H1 (cell line): ENCODE measurements at regions not wholly inside any gene's neighbourhood (a gene's known extent, or its start where the extent isn't known, plus 50 kb on each side); places are given as distances from the start of the nearest gene placed in this dataset.

Source experiments
- CTCF ChIA-PET: fragments of 300-600 bp; sonication (Branson Sonifier 250); formaldehyde crosslinking; loops from one replicate; lab custom pipeline; 2021; ENCODE audit not compliant: partially characterized antibody; lab: Charles Lee
- POLR2A ChIA-PET: fragments of 300-600 bp; sonication (Branson Sonifier 250); formaldehyde crosslinking; loops from one replicate; lab custom pipeline; 2021; ENCODE audit warnings: inconsistent platforms; ENCODE audit not compliant: partially characterized antibody; lab: Charles Lee
- DNase-seq, 2 experiments: peaks; one replicate each; pipeline versions ENCODE4 v3.0.0 to v3.0.0-alpha.2; 2010 to 2022; ENCODE audit warnings: low spot score in 2 of 2, low read depth in 1 of 2, mixed read lengths in 1 of 2
- FAIRE-seq: peaks from 2 replicates; lab custom pipeline; 2011; peaks lifted over from hg19 to GRCh38; lab: Jason Lieb, UNC
- H2AFZ ChIP-seq: 2 replicates; pipeline ENCODE4 v1.8.1; 2012; ENCODE audit warnings: low read length, inconsistent platforms
- H2AK5ac ChIP-seq: 2 replicates; pipeline ENCODE4 v1.6.1; 2013; ENCODE audit warnings: low read depth, low read length
- H2BK120ac ChIP-seq: replicated peaks from 2 replicates; pipeline ENCODE3; 2013; ENCODE audit warnings: low read depth, low read length, inconsistent platforms
- H2BK12ac ChIP-seq: 2 replicates; pipeline ENCODE4 v1.6.1; 2013; ENCODE audit warnings: low read depth, low read length
- H2BK15ac ChIP-seq: 2 replicates; pipeline ENCODE4 v1.6.1; 2013; ENCODE audit warnings: low read length
- H2BK20ac ChIP-seq: 2 replicates; pipeline ENCODE4 v1.6.1; 2013; ENCODE audit warnings: low read length
- H2BK5ac ChIP-seq: 2 replicates; pipeline ENCODE4 v1.6.1; 2013; ENCODE audit warnings: low read depth, low read length
- H3K14ac ChIP-seq: 2 replicates; pipeline ENCODE4 v1.6.1; 2013; ENCODE audit warnings: inconsistent platforms; ENCODE audit not compliant: insufficient read length
- H3K18ac ChIP-seq: 2 replicates; pipeline ENCODE4 v1.6.1; 2013; ENCODE audit warnings: low read length; ENCODE audit errors: extremely low read depth
- H3K23ac ChIP-seq: 2 replicates; pipeline ENCODE4 v1.6.1; 2013; ENCODE audit warnings: inconsistent platforms; ENCODE audit not compliant: insufficient read length
- H3K23me2 ChIP-seq: 2 replicates; pipeline ENCODE4 v1.6.1; 2013; ENCODE audit warnings: low read depth, low read length
- H3K27ac ChIP-seq: 2 replicates; pipeline ENCODE4 v1.6.1; 2011; ENCODE audit warnings: low read depth, low read length, inconsistent platforms
- H3K27me3 ChIP-seq, 4 experiments: replicated peaks in 1 of 4; 1 replicate in 1 of 4; 2 replicates in 3 of 4; pipeline versions ENCODE4 v1.6.1 to v1.8.1; 2011 to 2013; ENCODE audit warnings: low read length in 3 of 4, mild to moderate bottlenecking in 3 of 4, inconsistent platforms in 2 of 4, mixed read lengths in 2 of 4, moderate library complexity in 1 of 4; ENCODE audit not compliant: control insufficient read depth in 3 of 4, insufficient read depth in 3 of 4; ENCODE audit errors: extremely low read depth in 1 of 4
- H3K36me3 ChIP-seq, 4 experiments: 2 replicates each; pipeline versions ENCODE4 v1.6.1 to v1.8.1; 2011 to 2013; ENCODE audit warnings: mild to moderate bottlenecking in 4 of 4, low read length in 3 of 4, moderate library complexity in 2 of 4, control low read depth in 1 of 4, inconsistent platforms in 1 of 4; ENCODE audit not compliant: insufficient read depth in 4 of 4, control insufficient read depth in 2 of 4
- H3K4ac ChIP-seq: replicated peaks from 2 replicates; pipeline ENCODE3; 2013; ENCODE audit warnings: low read length, low read depth, mixed read lengths, inconsistent platforms; ENCODE audit not compliant: insufficient read length
- H3K4me1 ChIP-seq, 4 experiments: replicated peaks in 1 of 4; 1 replicate in 1 of 4; 2 replicates in 3 of 4; pipeline versions ENCODE4 v1.6.1 to v1.8.1; 2011 to 2013; ENCODE audit warnings: low read length in 3 of 4, inconsistent platforms in 2 of 4, mixed read lengths in 1 of 4; ENCODE audit not compliant: insufficient read depth in 4 of 4, control insufficient read depth in 3 of 4
- H3K4me2 ChIP-seq, 2 experiments: 2 replicates each; pipeline versions ENCODE4 v1.6.1 to v1.8.1; 2011 to 2013; ENCODE audit warnings: low read depth in 2 of 2, low read length in 2 of 2, control low read depth in 1 of 2, inconsistent platforms in 1 of 2, mild to moderate bottlenecking in 1 of 2; ENCODE audit not compliant: insufficient read depth in 1 of 2
- H3K4me3 ChIP-seq, 4 experiments: fragments of 200-600, 300-600 bp in 1 of 4; sonication (generic), shearing (Covaris generic), sonication (Bioruptor Twin) in 1 of 4; 2 replicates each; pipeline versions ENCODE4 v1.5.1 to v1.8.1; 2011 to 2016; ENCODE audit warnings: low read length in 4 of 4, low read depth in 3 of 4, control low read depth in 2 of 4, inconsistent platforms in 2 of 4, mild to moderate bottlenecking in 2 of 4, mixed read lengths in 1 of 4, moderate library complexity in 1 of 4; ENCODE audit not compliant: insufficient read depth in 2 of 4; ENCODE audit errors: extremely low read depth in 1 of 4
- H3K56ac ChIP-seq: replicated peaks from 2 replicates; pipeline ENCODE3; 2013; ENCODE audit warnings: low read depth, mild to moderate bottlenecking, mixed read lengths, low read length, inconsistent platforms; ENCODE audit not compliant: insufficient read length
- H3K79me1 ChIP-seq: 2 replicates; pipeline ENCODE4 v1.6.1; 2013; ENCODE audit warnings: low read depth, low read length, control low read depth
- H3K79me2 ChIP-seq, 2 experiments: 2 replicates each; pipeline versions ENCODE4 v1.6.1 to v1.8.1; 2012 to 2013; ENCODE audit warnings: low read length in 2 of 2, mild to moderate bottlenecking in 2 of 2, inconsistent platforms in 1 of 2; ENCODE audit not compliant: insufficient read depth in 2 of 2, control insufficient read depth in 1 of 2
- H3K9ac ChIP-seq, 4 experiments: replicated peaks in 1 of 4; 1 replicate in 1 of 4; 2 replicates in 3 of 4; pipeline versions ENCODE4 v1.6.1 to v1.8.1; 2011 to 2013; ENCODE audit warnings: low read depth in 3 of 4, low read length in 3 of 4, control low read depth in 2 of 4, mild to moderate bottlenecking in 2 of 4, moderate library complexity in 2 of 4, inconsistent platforms in 1 of 4; ENCODE audit errors: extremely low read depth in 1 of 4
- H3K9me3 ChIP-seq, 2 experiments: 2 replicates each; pipeline versions ENCODE4 v1.6.1 to v1.8.1; 2012 to 2013; ENCODE audit warnings: mild to moderate bottlenecking in 2 of 2, moderate library complexity in 2 of 2, control low read depth in 1 of 2, inconsistent platforms in 1 of 2, low read depth in 1 of 2, low read length in 1 of 2, mixed read lengths in 1 of 2; ENCODE audit not compliant: insufficient read depth in 2 of 2
- H4K20me1 ChIP-seq, 2 experiments: replicated peaks in 1 of 2; 2 replicates each; pipeline versions ENCODE3 to v1.8.1; 2011 to 2013; ENCODE audit warnings: inconsistent platforms in 2 of 2, low read length in 2 of 2, mild to moderate bottlenecking in 1 of 2; ENCODE audit not compliant: insufficient read depth in 2 of 2, control insufficient read depth in 1 of 2
- H4K5ac ChIP-seq: 2 replicates; pipeline ENCODE4 v1.6.1; 2013; ENCODE audit warnings: low read length, low read depth, mixed read lengths, inconsistent platforms; ENCODE audit not compliant: insufficient read length
- H4K8ac ChIP-seq: 2 replicates; pipeline ENCODE4 v1.8.0; 2013; ENCODE audit warnings: mild to moderate bottlenecking, moderate library complexity, low read length, inconsistent platforms; ENCODE audit not compliant: insufficient read depth; ENCODE audit errors: extremely low read depth
- H4K91ac ChIP-seq: replicated peaks from 2 replicates; pipeline ENCODE3; 2013; ENCODE audit warnings: low read length, mixed read lengths, inconsistent platforms; ENCODE audit not compliant: insufficient read length
- E2F6 ChIP-seq: IDR thresholded peaks from 2 replicates; pipeline ENCODE4 v1.6.1; 2012; ENCODE audit warnings: inconsistent platforms
- RBBP5 ChIP-seq: IDR thresholded peaks from 2 replicates; pipeline ENCODE4 v1.7.1; 2012; ENCODE audit warnings: low read depth, mild to moderate bottlenecking, inconsistent platforms, low read length, moderate library complexity, borderline replicate concordance
- ZNF274 ChIP-seq: IDR thresholded peaks from 2 replicates; pipeline ENCODE4 v1.7.0; 2012; ENCODE audit warnings: low read length, borderline replicate concordance; ENCODE audit errors: extremely low read depth
- WGBS, 2 experiments: shearing (Covaris generic) in 1 of 2; methylation state at CpG; one replicate each; pipeline versions ENCODE4 v1.1.6 to v1.1.7; 2013 to 2015; ENCODE audit warnings: low lambda C conversion rate in 2 of 2, mixed read lengths in 2 of 2, inconsistent platforms in 1 of 2, low coverage in 1 of 2, missing lambda C conversion rate in 1 of 2; ENCODE audit not compliant: insufficient replicate concordance in 2 of 2, insufficient coverage in 1 of 2, insufficient read length in 1 of 2; ENCODE audit errors: extremely low coverage in 1 of 2, missing lambda C conversion rate in 1 of 2; 5-methylcytosine and 5-hydroxymethylcytosine counted together

- ChIA-PET CTCF (interaction anchor here (0.6 to 1.1 kb wide), 3 partner anchors 79 to 1946 kb away, joined by 3 to 4 read pairs (median 3); no protein-coding TSS in a partner anchor), POLR2A (no interaction called here)
- WGBS, 2 experiments = 85% methylated on average over 10 of the region's 10 CpGs; no CpG with 5 or more reads in 1 of the 2 experiments
- Histone ChIP-seq H3K4me1 (peaks cover 0 to 2% (median 0%) of the 10 kb centered on the region in 4 experiments; a peak in 1 of 7 replicates), H3K9ac (no peak overlapping the region), H2BK120ac (no peak overlapping the region), H2BK5ac (no peak overlapping the region), H3K4me2 (peak overlapping the region; percentile 29 to 64; a peak in 2 of 4 replicates), H2AFZ (no peak overlapping the region), H3K56ac (no peak overlapping the region), H4K5ac (no peak overlapping the region), H3K79me1 (no peaks in the 10 kb centered on the region), H3K9me3 (0 out of 4 replicates have a peak, but pooled peaks cover 0 to 4% of the 10 kb centered on the region in 2 experiments), H3K4me3 (peak overlapping the region in 1 of 4 experiments; percentile 71; a peak in 1 of 8 replicates), H2BK20ac (no peak overlapping the region), H4K8ac (no peak overlapping the region), H3K27ac (no peak overlapping the region), H3K18ac (no peak overlapping the region), H2AK5ac (no peak overlapping the region), H4K91ac (no peak overlapping the region), H3K14ac (no peak overlapping the region), H3K23ac (no peak overlapping the region), H2BK15ac (no peak overlapping the region), H3K79me2 (no peaks in the 10 kb centered on the region), H4K20me1 (no peaks in the 10 kb centered on the region), H3K27me3 (peaks cover 4 to 37% (median 26%) of the 10 kb centered on the region in 4 experiments), H3K4ac (no peak overlapping the region), H3K36me3 (no peaks in the 10 kb centered on the region), H2BK12ac (no peak overlapping the region), H3K23me2 (peaks cover 8% of the 10 kb centered on the region; the same call in 1 of the 2 replicates)
- FAIRE-seq (no peak), DNase-seq (peak in 1 of 2 experiments; percentile 47)
- TF ChIP-seq ZNF274 = no peak
- no peak for TF ChIP-seq E2F6
- no peak for TF ChIP-seq RBBP5
Measured at GRCh38 chr6:165805636-165806035, 142.6 kb upstream of the PDE10A start.
